ENCODE measurements at regions not wholly inside any gene's neighbourhood (a gene's known extent, or its start where the extent isn't known, plus 50 kb on each side); places are given as distances from the start of the nearest gene placed in this dataset.

- TF ChIP-seq, protein P1, sequence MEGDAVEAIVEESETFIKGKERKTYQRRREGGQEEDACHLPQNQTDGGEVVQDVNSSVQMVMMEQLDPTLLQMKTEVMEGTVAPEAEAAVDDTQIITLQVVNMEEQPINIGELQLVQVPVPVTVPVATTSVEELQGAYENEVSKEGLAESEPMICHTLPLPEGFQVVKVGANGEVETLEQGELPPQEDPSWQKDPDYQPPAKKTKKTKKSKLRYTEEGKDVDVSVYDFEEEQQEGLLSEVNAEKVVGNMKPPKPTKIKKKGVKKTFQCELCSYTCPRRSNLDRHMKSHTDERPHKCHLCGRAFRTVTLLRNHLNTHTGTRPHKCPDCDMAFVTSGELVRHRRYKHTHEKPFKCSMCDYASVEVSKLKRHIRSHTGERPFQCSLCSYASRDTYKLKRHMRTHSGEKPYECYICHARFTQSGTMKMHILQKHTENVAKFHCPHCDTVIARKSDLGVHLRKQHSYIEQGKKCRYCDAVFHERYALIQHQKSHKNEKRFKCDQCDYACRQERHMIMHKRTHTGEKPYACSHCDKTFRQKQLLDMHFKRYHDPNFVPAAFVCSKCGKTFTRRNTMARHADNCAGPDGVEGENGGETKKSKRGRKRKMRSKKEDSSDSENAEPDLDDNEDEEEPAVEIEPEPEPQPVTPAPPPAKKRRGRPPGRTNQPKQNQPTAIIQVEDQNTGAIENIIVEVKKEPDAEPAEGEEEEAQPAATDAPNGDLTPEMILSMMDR (IDR thresholded peaks at IDR 0.05): no peak
- TF ChIP-seq POLR2A (IDR thresholded peaks at IDR 0.05): no peak
- TF ChIP-seq EP300 (IDR thresholded peaks at IDR 0.05): no peak
Measured at GRCh38 chr2:59583173-59583765, 970.2 kb downstream of the BCL11A start.
